WTC11 (cell line): ENCODE measurements at regions not wholly inside any gene's neighbourhood (a gene's known extent, or its start where the extent isn't known, plus 50 kb on each side); places are given as distances from the start of the nearest gene placed in this dataset.

ENCODE experiments used
- ATF3 ChIP-seq: sonication (generic); formaldehyde crosslinking; conservative IDR thresholded peaks from 2 replicates; pipeline ENCODE4 v1.8.1; 2022; ENCODE audit warnings: mild to moderate bottlenecking, missing genetic modification reagents
- CREM ChIP-seq: sonication (generic); formaldehyde crosslinking; IDR thresholded peaks from 2 replicates; pipeline ENCODE4 v1.8.1; 2022; ENCODE audit warnings: mild to moderate bottlenecking, missing genetic modification reagents, moderate library complexity
- CTCF ChIP-seq: fragments of 200-600 bp; IDR thresholded peaks from 2 replicates; pipeline ENCODE4 v1.8.0; 2022; ENCODE audit warnings: antibody characterized with exemption
- E2F4 ChIP-seq: sonication (generic); formaldehyde crosslinking; IDR thresholded peaks from 2 replicates; pipeline ENCODE4 v1.8.1; 2022; ENCODE audit warnings: low read depth, mild to moderate bottlenecking, moderate library complexity, missing genetic modification reagents, borderline replicate concordance
- JUN ChIP-seq: sonication (generic); formaldehyde crosslinking; IDR thresholded peaks from 2 replicates; pipeline ENCODE4 v1.8.0; 2023; ENCODE audit warnings: mild to moderate bottlenecking, missing genetic modification reagents
- SP1 ChIP-seq: sonication (generic); formaldehyde crosslinking; conservative IDR thresholded peaks from 2 replicates; pipeline ENCODE4 v1.8.1; 2022; ENCODE audit warnings: missing genetic modification reagents
- TEAD1 ChIP-seq: sonication (generic); formaldehyde crosslinking; IDR thresholded peaks from 2 replicates; pipeline ENCODE4 v1.8.0; 2022; ENCODE audit warnings: mild to moderate bottlenecking, missing genetic modification reagents
- TP53 ChIP-seq: sonication (generic); formaldehyde crosslinking; IDR thresholded peaks from 2 replicates; pipeline ENCODE4 v1.8.1; 2023; ENCODE audit warnings: mild to moderate bottlenecking, missing genetic modification reagents
- ZBTB43 ChIP-seq: sonication (generic); formaldehyde crosslinking; IDR thresholded peaks from 2 replicates; pipeline ENCODE4 v1.8.1; 2023; ENCODE audit warnings: mild to moderate bottlenecking, missing genetic modification reagents
- ZNF138 ChIP-seq: sonication (generic); formaldehyde crosslinking; conservative IDR thresholded peaks from 2 replicates; pipeline ENCODE4 v1.8.1; 2022; ENCODE audit warnings: mild to moderate bottlenecking, moderate library complexity, missing genetic modification reagents

- TF ChIP-seq CTCF = no peak
- TF ChIP-seq ATF3 (CRISPR knock-in tag) = no peak
- TF ChIP-seq ZBTB43 = no peak
- TF ChIP-seq TEAD1 (CRISPR knock-in tag) = no peak
- no peak for TF ChIP-seq CREM
- TF ChIP-seq ZNF138 (CRISPR knock-in tag) = no peak
- TF ChIP-seq SP1 = no peak
- no peak for TF ChIP-seq E2F4 (CRISPR knock-in tag)
- no peak for TF ChIP-seq JUN
- no peak for TF ChIP-seq TP53 (CRISPR knock-in tag)
Measured at GRCh38 chr10:29223326-29223725, 65.5 kb upstream of the LYZL1 start.
